Fibroblast of gingiva (primary cell): ENCODE measurements at regions not wholly inside any gene's neighbourhood (a gene's known extent, or its start where the extent isn't known, plus 50 kb on each side); places are given as distances from the start of the nearest gene placed in this dataset.
"Not testable (repeated sequence)": the region's sequence is repeated elsewhere in the genome, so short reads cannot be mapped to it uniquely, and the experiment has no call there.

ENCODE experiments used
- DNase-seq: peaks from one replicate; pipeline ENCODE4 v3.0.0-alpha.2; 2011; ENCODE audit warnings: low read depth

- DNase-seq = no peak
These were observed 70.0 kb upstream of the CD2AP start for GRCh38 chr6:47407300-47408281.

GRCh38 chr6:47413752-47414422, 63.7 kb upstream of the CD2AP start:
- peak; percentile 58 for DNase-seq

GRCh38 chr6:47414423-47415167, 63.0 kb upstream of the CD2AP start:
- DNase-seq = peak; percentile 68

GRCh38 chr6:47416396-47417345, 60.9 kb upstream of the CD2AP start:
- DNase-seq = no peak

- DNase-seq = no peak
These were observed 58.0 kb upstream of the CD2AP start for GRCh38 chr6:47419621-47420020.

GRCh38 chr6:47420394-47421371, 56.9 kb upstream of the CD2AP start:
- DNase-seq = no peak

GRCh38 chr6:47423079-47423478, 54.5 kb upstream of the CD2AP start:
- DNase-seq = no peak

- no peak for DNase-seq
These were observed 53.2 kb upstream of the CD2AP start for GRCh38 chr6:47424436-47424836.

GRCh38 chr6:47425724-47426123, 51.9 kb upstream of the CD2AP start:
- not testable (repeated sequence) for DNase-seq

- no peak for DNase-seq
These were observed 50.9 kb upstream of the CD2AP start for GRCh38 chr6:47426524-47427302.

- no peak for DNase-seq
These were observed 49.9 kb upstream of the CD2AP start for GRCh38 chr6:47427680-47428079.
